Fibroblast of lung (primary cell): ENCODE measurements at regions not wholly inside any gene's neighbourhood (a gene's known extent, or its start where the extent isn't known, plus 50 kb on each side); places are given as distances from the start of the nearest gene placed in this dataset.

Source experiments
- DNase-seq, 2 donors: peaks; one replicate each; pipeline versions ENCODE4 v3.0.0 to v3.0.0-alpha.2; 2010; ENCODE audit warnings: low read depth in 2 of 2
- H2AFZ ChIP-seq: 2 replicates; pipeline ENCODE4 v1.5.1; 2012; ENCODE audit warnings: low read length, control low read depth, inconsistent platforms
- H3K27ac ChIP-seq: 2 replicates; pipeline ENCODE4 v1.5.1; 2011; ENCODE audit warnings: low read length, control low read depth; ENCODE audit not compliant: insufficient read depth
- H3K27me3 ChIP-seq: 2 replicates; pipeline ENCODE4 v1.5.1; 2011; ENCODE audit warnings: mild to moderate bottlenecking, low read length; ENCODE audit not compliant: control insufficient read depth, insufficient read depth
- H3K36me3 ChIP-seq: 2 replicates; pipeline ENCODE4 v1.5.1; 2011; ENCODE audit warnings: low read length; ENCODE audit not compliant: control insufficient read depth, insufficient read depth
- H3K4me1 ChIP-seq: 2 replicates; pipeline ENCODE4 v1.5.1; 2011; ENCODE audit warnings: low read length; ENCODE audit not compliant: control insufficient read depth, insufficient read depth; ENCODE audit errors: extremely low read depth
- H3K4me2 ChIP-seq: 2 replicates; pipeline ENCODE4 v1.5.1; 2011; ENCODE audit warnings: low read length, control low read depth; ENCODE audit not compliant: insufficient read depth; ENCODE audit errors: extremely low read depth
- H3K4me3 ChIP-seq, 4 experiments: fragments of 200-600 bp in 1 of 4; sonication (generic) in 1 of 4; replicated peaks in 1 of 4; 2 replicates each; pipeline ENCODE4 v1.5.1; 2011 to 2016; ENCODE audit warnings: low read length in 4 of 4, low read depth in 3 of 4, mild to moderate bottlenecking in 3 of 4, control low read depth in 2 of 4, inconsistent platforms in 1 of 4, mixed read lengths in 1 of 4; ENCODE audit not compliant: insufficient read depth in 1 of 4; ENCODE audit errors: control extremely low read depth in 1 of 4
- H3K79me2 ChIP-seq: 2 replicates; pipeline ENCODE4 v1.5.1; 2012; ENCODE audit warnings: mild to moderate bottlenecking, low read length, inconsistent platforms; ENCODE audit not compliant: control insufficient read depth, insufficient read depth
- H3K9ac ChIP-seq: 2 replicates; pipeline ENCODE4 v1.5.1; 2011; ENCODE audit warnings: mild to moderate bottlenecking, low read length, control low read depth; ENCODE audit not compliant: insufficient read depth
- H3K9me3 ChIP-seq: 2 replicates; pipeline ENCODE4 v1.5.1; 2012; ENCODE audit warnings: low read depth, low read length; ENCODE audit not compliant: control insufficient read depth, insufficient read depth
- H4K20me1 ChIP-seq: 2 replicates; pipeline ENCODE4 v1.5.1; 2011; ENCODE audit warnings: low read length; ENCODE audit not compliant: control insufficient read depth, insufficient read depth; ENCODE audit errors: extremely low read depth
- CTCF ChIP-seq, 2 donors: IDR thresholded peaks in 1 of 2; conservative IDR thresholded peaks in 1 of 2; 1 replicate in 1 of 2; 2 replicates in 1 of 2; pipeline ENCODE4 v1.5.1; 2011 to 2012; ENCODE audit warnings: low read length in 2 of 2, control low read depth in 1 of 2, inconsistent platforms in 1 of 2, low read depth in 1 of 2, mild to moderate bottlenecking in 1 of 2
- EZH2 ChIP-seq: IDR thresholded peaks from 2 replicates; pipeline ENCODE4 v1.5.1; 2012; ENCODE audit warnings: low read length, control low read depth, mild to moderate bottlenecking; ENCODE audit errors: missing control alignments

GRCh38 chr11:109584001-109584972 is 162.3 kb downstream of the C11orf87 start:
- TF ChIP-seq CTCF (conservative IDR thresholded peaks at IDR 0.05 in 1 of 2, IDR thresholded peaks at IDR 0.05 in 1 of 2; ENCODE audit: low read depth in 1 of 2, low read length in 2 of 2), result no peak
- TF ChIP-seq EZH2, result no peak
- H3K27me3 ChIP-seq, result no peaks in the 10 kb centered on the region
- H3K79me2 ChIP-seq, result no peaks in the 10 kb centered on the region
- no peaks in the 10 kb centered on the region for H3K36me3 ChIP-seq
- no peak overlapping the region for H3K9ac ChIP-seq
- no peaks in the 10 kb centered on the region for H4K20me1 ChIP-seq
- H3K27ac ChIP-seq, result no peak overlapping the region
- no peaks in the 10 kb centered on the region for H3K9me3 ChIP-seq
- H2AFZ ChIP-seq, result no peak overlapping the region
- H3K4me3 ChIP-seq, result no peak overlapping the region
- DNase-seq, result no peak
- H3K4me2 ChIP-seq, result no peak overlapping the region
- no peaks in the 10 kb centered on the region for H3K4me1 ChIP-seq

- Histone ChIP-seq H3K27me3 (no peaks in the 10 kb centered on the region), H3K79me2 (no peaks in the 10 kb centered on the region), H2AFZ (no peak overlapping the region), H3K36me3 (no peaks in the 10 kb centered on the region), H3K4me2 (no peak overlapping the region), H3K9me3 (no peaks in the 10 kb centered on the region), H4K20me1 (no peaks in the 10 kb centered on the region), H3K9ac (no peak overlapping the region), H3K27ac (no peak overlapping the region), H3K4me1 (no peaks in the 10 kb centered on the region), H3K4me3 (no peak overlapping the region)
- TF ChIP-seq CTCF (conservative IDR thresholded peaks at IDR 0.05 in 1 of 2, IDR thresholded peaks at IDR 0.05 in 1 of 2; ENCODE audit: low read depth in 1 of 2, low read length in 2 of 2) (no peak), EZH2 (no peak)
- DNase-seq, result no peak
Measured at GRCh38 chr11:109586789-109587188, 164.8 kb downstream of the C11orf87 start.

- no peaks in the 10 kb centered on the region for H3K4me1 ChIP-seq
- H3K36me3 ChIP-seq, result no peaks in the 10 kb centered on the region
- TF ChIP-seq CTCF (conservative IDR thresholded peaks at IDR 0.05 in 1 of 2, IDR thresholded peaks at IDR 0.05 in 1 of 2; ENCODE audit: low read depth in 1 of 2, low read length in 2 of 2), result no peak
- H3K4me2 ChIP-seq, result no peak overlapping the region
- H3K4me3 ChIP-seq, result no peak overlapping the region
- no peak overlapping the region for H2AFZ ChIP-seq
- no peaks in the 10 kb centered on the region for H3K79me2 ChIP-seq
- no peak overlapping the region for H3K27ac ChIP-seq
- H3K9me3 ChIP-seq, result no peaks in the 10 kb centered on the region
- no peak overlapping the region for H3K9ac ChIP-seq
- DNase-seq, result peak in 1 of 2 donors; percentile 17
- no peaks in the 10 kb centered on the region for H4K20me1 ChIP-seq
- H3K27me3 ChIP-seq, result no peaks in the 10 kb centered on the region
Measured at GRCh38 chr11:109590782-109591181, 168.8 kb downstream of the C11orf87 start.
